ENCODE measurements at regions not wholly inside any gene's neighbourhood (a gene's known extent, or its start where the extent isn't known, plus 50 kb on each side); places are given as distances from the start of the nearest gene placed in this dataset.

DNA sequence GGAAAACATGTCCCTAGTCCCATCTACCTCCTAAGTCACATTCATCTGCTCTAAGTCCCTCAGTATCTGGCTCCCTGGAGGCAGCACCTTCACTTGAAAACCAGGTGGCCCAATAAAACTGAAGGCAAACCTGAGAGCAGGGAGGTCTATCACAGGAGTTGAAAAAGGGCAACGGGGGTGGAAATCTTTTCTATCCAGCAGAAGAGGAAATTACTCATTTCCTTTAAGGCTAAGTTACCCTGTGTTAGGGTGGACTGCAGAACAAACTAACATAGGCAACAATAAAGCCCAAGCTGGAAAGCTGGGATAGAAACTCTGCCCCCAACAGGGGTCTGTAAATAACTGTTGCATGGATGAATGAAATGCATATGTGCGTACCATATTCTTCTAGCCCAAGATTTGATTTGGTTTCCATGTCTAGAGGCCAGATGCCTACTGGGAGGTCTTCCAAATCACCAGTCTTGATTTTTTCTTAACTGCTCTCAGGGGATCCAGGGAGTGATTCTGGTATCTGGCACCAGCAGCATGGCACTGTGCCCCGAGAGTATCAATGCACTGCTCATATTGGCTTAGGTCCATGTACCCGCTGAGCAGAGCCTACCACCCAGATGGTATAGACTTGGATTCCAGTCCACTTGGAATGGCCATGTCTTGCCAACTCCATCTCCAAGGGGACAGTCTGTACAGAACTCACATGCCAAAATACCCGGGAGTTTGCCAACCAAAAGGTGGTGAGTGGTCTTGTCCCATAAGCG, 350.0 kb upstream of the NCAM1 start:
- H3K4me3 ChIP-seq (ENCODE audit: low read depth, poor library complexity, severe bottlenecking): no peak overlapping the region
- 56 to 60% methylated on average over 6 of the region's 6 CpGs for WGBS, 2 donors
- TF ChIP-seq, protein P1, sequence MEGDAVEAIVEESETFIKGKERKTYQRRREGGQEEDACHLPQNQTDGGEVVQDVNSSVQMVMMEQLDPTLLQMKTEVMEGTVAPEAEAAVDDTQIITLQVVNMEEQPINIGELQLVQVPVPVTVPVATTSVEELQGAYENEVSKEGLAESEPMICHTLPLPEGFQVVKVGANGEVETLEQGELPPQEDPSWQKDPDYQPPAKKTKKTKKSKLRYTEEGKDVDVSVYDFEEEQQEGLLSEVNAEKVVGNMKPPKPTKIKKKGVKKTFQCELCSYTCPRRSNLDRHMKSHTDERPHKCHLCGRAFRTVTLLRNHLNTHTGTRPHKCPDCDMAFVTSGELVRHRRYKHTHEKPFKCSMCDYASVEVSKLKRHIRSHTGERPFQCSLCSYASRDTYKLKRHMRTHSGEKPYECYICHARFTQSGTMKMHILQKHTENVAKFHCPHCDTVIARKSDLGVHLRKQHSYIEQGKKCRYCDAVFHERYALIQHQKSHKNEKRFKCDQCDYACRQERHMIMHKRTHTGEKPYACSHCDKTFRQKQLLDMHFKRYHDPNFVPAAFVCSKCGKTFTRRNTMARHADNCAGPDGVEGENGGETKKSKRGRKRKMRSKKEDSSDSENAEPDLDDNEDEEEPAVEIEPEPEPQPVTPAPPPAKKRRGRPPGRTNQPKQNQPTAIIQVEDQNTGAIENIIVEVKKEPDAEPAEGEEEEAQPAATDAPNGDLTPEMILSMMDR (IDR thresholded peaks at IDR 0.05): no peak
- no peak for TF ChIP-seq POLR2A (IDR thresholded peaks at IDR 0.05)
- no peak for DNase-seq (ENCODE audit: low spot score in 2 of 2)
- intact Hi-C loops (cut with DNase I; ENCODE audit: low total_unique reads): no loop called here

DNA sequence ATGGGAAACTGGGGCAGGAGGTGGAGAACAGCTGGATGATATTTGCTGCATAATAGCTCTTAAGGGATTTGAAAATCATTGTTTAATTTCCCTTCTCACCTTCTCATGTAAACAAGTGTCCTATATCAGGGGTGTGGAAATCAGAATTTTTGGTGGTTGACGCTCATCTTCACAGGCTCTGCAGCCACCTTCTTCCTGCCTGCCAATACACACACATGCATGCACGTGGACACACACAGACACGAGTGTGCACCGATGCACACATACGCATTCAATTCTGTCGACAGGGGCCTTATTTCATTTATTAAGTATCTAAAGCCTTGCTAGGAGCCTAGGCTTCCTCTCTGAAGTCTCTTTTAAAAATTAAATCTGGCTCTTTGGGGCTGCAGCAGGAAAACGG, 349.4 kb upstream of the NCAM1 start:
- TF ChIP-seq, protein P1 (IDR thresholded peaks at IDR 0.05): no peak
- TF ChIP-seq POLR2A (IDR thresholded peaks at IDR 0.05): no peak
- no peak overlapping the region for H3K4me3 ChIP-seq (ENCODE audit: low read depth, poor library complexity, severe bottlenecking)
- intact Hi-C loops (cut with DNase I; ENCODE audit: low total_unique reads): no loop called here

DNA sequence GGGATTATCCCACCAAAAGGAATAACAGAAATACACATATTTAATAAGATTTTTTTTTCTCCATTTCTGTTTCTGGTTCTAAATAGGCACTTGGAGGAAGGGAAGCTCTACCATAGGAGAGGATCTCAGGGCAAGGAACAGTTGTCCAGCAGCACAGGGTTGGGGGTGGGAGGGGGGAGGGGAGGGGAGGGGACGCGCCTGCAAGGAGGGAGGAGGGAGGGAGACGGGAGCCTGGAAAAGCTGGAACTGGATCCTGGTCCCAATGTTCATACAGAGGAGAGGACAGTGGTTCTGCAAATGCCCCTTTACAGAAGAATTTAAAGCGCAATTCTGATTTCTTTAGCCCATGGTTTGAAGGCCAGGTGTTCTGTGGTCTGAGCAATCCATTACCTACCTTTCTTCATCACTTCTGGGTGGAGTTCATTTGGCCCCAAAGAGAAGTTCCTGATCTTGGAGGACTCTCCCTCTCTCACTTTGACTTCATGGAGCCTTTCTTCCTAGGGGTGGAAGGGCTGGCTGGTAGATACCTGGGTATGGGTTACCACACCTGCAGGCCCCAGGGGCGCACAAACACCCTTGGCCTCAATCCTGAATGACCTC, 348.9 kb upstream of the NCAM1 start:
- no peak for TF ChIP-seq POLR2A (IDR thresholded peaks at IDR 0.05)
- TF ChIP-seq, protein P1 (IDR thresholded peaks at IDR 0.05): no peak
- intact Hi-C loops (cut with DNase I; ENCODE audit: low total_unique reads): no loop called here
- H3K4me3 ChIP-seq (ENCODE audit: low read depth, poor library complexity, severe bottlenecking): no peak overlapping the region
- WGBS, 2 donors: 45 to 49% methylated on average over 5 of the region's 5 CpGs
- no peak for DNase-seq (ENCODE audit: low spot score in 2 of 2)

More for the DNA sequence above, 349.4 kb upstream of the NCAM1 start:
- WGBS, 2 donors: 54 to 60% methylated on average over 7 of the region's 7 CpGs
- no peak for DNase-seq (ENCODE audit: low spot score in 2 of 2)

DNA sequence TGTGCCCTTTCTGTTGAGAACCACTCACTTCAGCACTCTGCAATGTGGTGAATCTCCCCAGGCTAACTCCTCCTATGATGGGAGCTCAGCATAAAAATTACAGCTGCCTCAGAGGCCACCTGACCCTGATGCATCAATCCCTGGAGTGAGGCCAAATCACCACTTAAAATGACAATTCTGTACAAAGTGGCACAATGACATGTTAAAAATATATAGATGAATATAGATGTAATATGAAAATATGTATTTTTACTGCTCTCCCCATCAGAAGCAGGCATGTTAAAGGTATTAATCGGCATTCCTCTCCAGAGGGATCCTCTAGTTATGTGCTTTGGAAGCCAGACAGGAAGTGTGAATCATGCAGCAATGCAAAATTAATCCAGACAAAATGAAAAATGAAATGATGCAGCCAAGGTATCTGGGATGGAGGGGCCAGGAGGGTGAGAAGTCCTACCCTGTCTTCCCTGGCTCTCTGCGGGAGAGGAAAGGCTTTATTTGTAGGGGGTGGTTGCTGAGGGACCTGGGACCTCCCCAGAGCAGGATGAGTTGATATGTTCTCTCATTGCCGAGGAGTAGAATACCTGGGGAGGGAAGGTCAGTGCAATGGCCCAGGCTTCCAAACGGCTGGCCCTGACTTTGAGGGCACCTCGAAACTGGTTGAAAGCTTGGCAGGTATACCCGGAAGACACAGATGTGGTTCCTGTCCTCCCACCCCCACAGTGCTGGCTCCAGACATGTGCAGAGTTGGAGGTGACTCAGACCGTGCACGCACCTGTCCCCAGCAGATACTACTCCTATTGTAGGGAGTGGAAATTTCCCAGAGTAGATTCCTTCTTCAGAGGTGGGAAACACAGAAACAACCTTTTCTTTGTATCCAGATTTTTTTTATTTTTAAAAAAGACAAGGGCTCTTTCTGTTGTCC, 347.9 kb upstream of the NCAM1 start:
- no peak overlapping the region for H3K4me3 ChIP-seq (ENCODE audit: low read depth, poor library complexity, severe bottlenecking)
- peak in 1 of 2 donors; percentile 18 for DNase-seq (ENCODE audit: low spot score in 2 of 2)

DNA sequence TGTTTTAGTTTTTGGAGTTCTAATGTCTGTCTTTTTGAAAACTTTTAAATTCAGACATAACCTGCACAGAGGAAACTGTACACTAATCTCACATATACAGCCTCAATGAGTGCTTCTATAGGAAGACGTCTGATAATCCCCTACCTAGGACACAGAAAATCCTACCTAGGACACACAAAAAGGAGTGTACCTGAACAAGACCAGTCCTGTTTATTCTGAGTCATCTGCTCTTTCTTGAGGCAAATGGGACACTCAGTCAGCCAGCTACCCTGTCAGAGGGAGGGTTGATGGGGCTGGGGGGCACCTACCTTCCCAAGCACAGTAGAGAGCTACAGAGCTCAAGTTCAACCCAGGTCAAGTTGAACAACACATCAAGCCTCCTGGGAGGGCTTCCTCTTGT, 346.6 kb upstream of the NCAM1 start:
- no peak overlapping the region for H3K4me3 ChIP-seq (ENCODE audit: low read depth, poor library complexity, severe bottlenecking)
- 56 to 63% methylated on average over 1 of the region's 1 CpG for WGBS, 2 donors
- intact Hi-C loops (cut with DNase I; ENCODE audit: low total_unique reads): no loop called here
- TF ChIP-seq, protein P1 (IDR thresholded peaks at IDR 0.05): no peak
- TF ChIP-seq POLR2A (IDR thresholded peaks at IDR 0.05): no peak
- DNase-seq (ENCODE audit: low spot score in 2 of 2): no peak

More for the DNA sequence above, 347.9 kb upstream of the NCAM1 start:
- TF ChIP-seq POLR2A (IDR thresholded peaks at IDR 0.05): no peak
- TF ChIP-seq, protein P1 (IDR thresholded peaks at IDR 0.05): no peak
- intact Hi-C loops (cut with DNase I; ENCODE audit: low total_unique reads): no loop called here
- 26 to 29% methylated on average over 8 of the region's 8 CpGs for WGBS, 2 donors
